NCI-H146 treated with DMSO at 0.1 percent for 48 hours (cell line): ENCODE measurements at regions not wholly inside any gene's neighbourhood (a gene's known extent, or its start where the extent isn't known, plus 50 kb on each side); places are given as distances from the start of the nearest gene placed in this dataset.

Experiments used
- DNase-seq: peaks from one replicate; lab custom pipeline; 2025; ENCODE audit not compliant: unreplicated experiment; lab: John Stamatoyannopoulos, UW

GRCh38 chr14:51307551-51307950, 67.5 kb downstream of the TMX1 start:
- no peak for DNase-seq

DNA sequence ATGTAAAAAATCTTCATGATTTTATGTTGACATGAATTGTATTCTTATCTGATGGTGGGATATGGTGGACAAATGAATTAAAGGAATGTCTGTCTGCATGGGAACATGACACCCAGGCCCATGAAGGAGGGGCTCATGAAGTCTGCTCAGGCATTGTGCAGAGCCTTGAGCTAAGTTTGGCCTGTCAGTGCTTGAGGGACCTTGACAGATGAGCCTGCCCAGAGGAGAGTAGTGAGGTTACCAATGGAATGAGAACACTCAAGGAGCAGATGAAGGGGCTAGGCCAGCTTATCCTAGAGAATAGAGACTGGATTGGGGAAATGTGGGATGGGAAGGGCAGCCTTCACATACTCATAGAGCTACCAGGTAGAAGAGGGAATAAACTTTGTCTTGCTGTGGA, 68.8 kb downstream of the TMX1 start:
- DNase-seq = no peak

- DNase-seq = no peak
Measured at GRCh38 chr14:51310505-51310944, 70.5 kb downstream of the TMX1 start.

GRCh38 chr14:51314321-51315015, 74.4 kb downstream of the TMX1 start:
- DNase-seq = no peak

- DNase-seq = no peak
Measured at GRCh38 chr14:51317373-51317772, 77.3 kb downstream of the TMX1 start.

GRCh38 chr14:51318813-51319597, 79.0 kb downstream of the TMX1 start:
- DNase-seq = no peak

DNA sequence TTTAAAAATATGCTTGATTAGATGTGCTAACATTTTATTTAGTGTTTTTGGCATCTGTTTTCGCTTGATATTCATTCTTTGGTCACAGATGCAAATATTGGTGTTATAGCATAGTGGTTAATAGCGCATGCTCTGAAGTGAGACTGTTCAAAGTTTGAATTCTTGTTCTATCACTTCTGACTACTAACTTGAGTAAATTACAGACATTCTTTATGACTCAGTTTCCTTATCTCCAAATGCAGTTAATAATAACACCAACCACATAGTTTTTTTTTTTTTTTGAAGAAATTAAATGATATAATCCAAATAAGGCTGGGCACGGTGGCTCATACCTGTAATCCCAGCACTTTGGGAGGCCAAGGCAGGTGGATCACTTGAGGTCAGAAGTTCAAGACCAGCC, 81.0 kb downstream of the TMX1 start:
- no peak for DNase-seq

DNA sequence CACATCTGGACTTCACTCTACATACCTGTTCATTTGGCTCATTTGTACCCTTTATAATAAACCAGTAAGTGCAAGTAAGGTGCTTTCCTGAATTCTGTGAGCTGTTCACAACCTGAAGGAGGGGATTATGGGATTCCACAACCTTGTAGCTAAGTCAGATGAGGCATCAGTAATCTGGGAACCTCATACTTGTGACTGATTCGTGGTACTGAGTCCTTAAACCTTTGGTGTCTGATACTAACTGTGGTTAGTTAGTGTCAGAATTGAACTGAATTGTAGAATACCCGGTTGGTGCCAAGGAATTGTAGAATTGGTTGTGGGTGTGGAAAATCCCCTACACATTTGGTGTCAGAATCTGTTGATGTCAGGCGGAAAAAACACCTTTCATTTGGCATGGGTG, 83.4 kb downstream of the TMX1 start:
- DNase-seq = no peak

- DNase-seq = no peak
Measured at GRCh38 chr14:51327376-51327775, 87.3 kb downstream of the TMX1 start.

DNA sequence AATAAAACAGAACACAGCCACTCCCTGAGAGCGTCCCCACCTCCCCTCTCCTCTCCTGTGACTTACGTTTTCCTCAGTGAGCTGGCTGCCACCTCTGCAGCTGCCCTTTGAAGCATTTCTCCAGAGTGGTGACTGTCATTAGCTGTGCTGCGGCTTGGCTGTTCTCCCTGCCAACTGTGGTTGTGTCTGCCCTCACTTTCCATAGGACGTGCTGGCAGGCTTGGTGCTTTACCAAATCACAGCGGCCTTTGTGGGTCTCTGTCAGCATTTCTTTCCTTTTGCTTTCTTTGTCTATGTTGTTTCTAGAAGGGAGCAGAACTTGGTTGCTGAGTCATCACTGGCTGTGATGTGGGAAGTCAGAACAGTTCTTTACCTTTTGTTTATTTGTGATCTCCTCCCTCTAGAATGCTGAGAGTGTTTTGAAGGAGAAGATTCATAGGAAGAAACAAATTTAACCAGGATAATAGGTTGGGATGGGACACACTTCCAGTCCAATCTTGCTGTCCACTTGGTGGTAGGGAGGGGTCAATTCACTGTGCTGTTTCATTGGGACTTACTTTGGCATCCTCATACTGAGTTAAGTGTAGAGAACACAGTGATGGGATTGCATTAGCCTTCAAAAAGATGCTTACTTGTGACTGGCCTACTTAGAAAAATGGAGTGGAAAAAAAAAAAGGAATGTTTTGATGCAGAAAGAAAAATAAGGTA, 88.2 kb downstream of the TMX1 start:
- DNase-seq = no peak

DNA sequence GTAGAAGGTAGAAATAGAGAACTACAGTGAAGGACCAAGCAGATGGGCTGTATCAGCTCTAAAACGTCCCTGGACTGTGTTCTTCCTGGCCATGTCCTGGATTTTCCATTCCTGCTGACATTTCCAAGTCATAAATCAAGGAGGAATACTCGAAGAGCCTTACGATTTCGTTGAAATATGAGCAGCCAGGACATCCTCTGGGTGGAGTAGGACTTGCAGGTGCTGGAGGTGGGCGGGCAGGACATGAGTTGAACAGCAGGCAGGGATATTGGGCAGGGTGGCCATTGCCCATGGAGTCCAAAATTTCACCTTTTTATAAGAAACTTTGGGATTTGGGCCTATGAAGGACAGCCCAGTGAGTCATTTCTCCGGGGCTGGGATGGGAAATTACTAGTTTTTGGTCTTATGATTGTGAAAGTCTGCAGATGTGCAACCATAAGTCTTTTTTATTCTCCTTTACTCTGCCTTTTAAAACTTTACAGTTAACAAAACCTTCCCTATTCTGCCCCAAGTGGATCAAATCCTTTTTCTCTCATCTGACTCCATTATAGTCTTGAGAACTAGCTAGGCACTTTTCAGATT, 88.8 kb downstream of the TMX1 start:
- DNase-seq = no peak

DNA sequence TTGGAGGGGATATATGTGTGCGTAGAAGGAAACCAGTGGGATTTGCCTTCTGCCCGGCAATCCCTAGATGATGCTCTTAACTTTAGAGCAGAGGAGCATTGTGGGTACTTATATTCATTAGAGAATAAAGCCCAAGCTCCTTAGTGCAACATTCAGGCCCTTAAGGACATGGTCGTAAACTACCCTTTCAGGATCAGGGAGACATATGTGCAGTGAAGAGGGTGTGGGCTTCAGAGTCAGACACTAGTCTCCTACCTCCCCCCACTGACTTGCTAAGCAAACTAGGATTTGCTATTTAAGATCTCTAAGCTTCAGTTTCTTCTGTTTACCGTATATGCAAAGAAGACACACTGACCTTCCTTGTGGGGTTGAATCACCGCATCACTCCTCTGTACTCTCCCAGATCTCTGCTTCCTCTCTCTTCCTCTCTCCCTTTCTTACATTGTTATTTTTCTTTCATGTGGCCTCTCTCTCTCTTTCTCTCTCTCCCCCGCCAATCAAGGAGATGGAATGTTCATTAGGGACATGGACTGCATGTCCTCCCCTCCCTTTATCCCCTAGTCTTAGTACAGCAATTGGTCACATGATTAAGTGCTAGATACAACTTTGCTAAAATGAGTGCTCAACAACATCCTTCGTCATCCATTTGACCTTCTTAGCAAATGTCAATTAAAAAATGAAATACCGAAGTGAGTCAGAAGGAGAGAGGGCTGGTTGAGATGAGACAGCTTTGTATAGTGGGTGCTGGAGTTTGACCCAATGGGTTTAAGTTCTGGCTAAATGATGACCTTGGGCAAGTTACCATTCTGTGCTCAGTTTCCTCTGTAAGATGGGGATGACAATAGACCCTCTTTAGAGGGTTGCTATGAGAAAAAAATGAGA, 91.7 kb downstream of the TMX1 start:
- no peak for DNase-seq

DNA sequence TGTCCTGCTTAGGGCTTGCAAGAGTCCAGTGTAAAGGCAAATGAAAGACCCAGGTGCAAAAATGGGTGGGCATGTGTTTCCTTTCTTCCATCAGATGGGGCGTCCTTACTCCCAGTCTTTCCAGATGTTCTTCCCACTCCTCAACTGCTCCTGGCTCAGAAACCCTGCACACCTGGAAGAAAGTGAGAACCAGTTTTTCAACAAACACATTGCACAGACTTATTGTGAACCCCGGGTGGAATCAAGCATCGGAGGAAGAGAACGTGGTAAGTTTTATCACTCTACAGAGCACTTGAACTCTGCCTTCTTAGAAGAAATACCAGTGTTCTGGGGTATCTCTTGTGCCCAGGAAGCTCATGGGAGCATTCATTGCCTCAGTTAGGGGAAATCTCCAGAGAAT, 93.3 kb downstream of the TMX1 start:
- no peak for DNase-seq

- no peak for DNase-seq
Measured at GRCh38 chr14:51333901-51334521, 94.0 kb downstream of the TMX1 start.

GRCh38 chr14:51334566-51334965, 94.5 kb downstream of the TMX1 start:
- DNase-seq = no peak

DNA sequence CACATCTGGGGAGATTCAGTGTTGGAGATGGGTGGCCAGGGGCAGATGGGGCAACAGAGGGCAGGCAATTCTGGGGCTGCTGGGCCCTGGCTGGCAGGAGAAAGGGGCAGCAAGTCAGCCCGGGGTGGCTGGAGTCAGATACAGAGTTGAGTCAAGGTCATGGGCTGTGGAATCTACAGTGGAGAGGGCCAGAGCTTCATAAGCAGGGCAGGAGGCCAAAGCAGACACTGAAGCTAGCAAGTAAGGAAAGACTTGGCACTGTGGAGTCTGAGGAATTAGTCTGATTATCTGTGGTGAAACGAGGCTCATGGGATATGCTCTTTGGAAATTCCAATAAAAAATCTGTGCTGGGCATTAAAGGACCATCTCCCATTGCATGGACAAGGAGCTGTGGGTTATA, 95.5 kb downstream of the TMX1 start:
- no peak for DNase-seq

GRCh38 chr14:51335961-51336723, 96.1 kb downstream of the TMX1 start:
- DNase-seq = no peak

- DNase-seq = no peak
Measured at GRCh38 chr14:51336734-51337133, 96.7 kb downstream of the TMX1 start.

GRCh38 chr14:51337520-51337919, 97.5 kb downstream of the TMX1 start:
- no peak for DNase-seq
